ENCODE measurements at regions not wholly inside any gene's neighbourhood (a gene's known extent, or its start where the extent isn't known, plus 50 kb on each side); places are given as distances from the start of the nearest gene placed in this dataset.

DNA sequence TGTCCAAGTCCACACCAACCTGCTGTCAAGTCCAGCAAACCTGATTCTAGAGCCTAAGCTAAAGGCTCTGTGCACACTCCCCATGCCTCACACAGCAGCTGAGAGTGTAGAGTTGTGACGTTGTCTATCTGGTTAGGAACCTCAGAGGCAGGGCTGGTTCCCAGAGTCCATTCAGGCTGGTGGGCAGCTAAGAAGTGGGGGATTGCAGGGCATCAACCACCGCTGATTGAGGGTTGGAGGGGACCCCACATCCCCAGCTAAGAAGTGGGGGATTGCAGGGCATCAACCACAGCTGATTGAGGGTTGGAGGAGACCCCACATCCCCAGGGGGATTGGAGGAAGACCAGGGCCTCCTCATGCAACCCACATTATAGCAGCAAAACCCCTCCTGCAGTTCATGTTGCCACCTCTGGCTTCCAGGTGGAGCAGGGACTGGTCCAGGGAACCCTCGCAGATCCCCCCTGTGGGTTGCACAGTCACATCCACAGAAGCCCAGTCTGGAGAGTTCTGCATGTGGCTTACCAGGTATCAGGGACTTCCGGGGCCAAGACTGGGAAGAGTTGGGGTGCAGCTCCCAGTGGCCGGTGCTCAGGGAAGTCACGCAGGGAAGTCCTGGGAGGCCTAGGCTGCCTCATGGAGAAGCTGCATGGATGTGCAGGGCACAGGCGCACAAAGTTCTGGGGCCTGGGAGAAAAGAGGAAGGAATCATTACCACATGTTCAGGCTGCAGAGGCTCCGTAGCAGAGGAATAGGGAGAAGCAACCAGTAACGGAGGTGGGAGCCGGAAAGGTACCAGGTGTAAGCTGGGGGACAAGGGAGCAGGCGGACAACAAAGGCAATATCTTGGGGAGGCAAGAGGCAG, 71.4 kb upstream of the PCSK6 start:
- Mint-ChIP-seq H3K27me3 (peaks cover 7% of the 10 kb centered on the region), H3K4me1 (no peaks in the 10 kb centered on the region), H3K4me3 (no peak overlapping the region), H3K9me3 (peaks cover 0 to 2% (median 0%) of the 10 kb centered on the region in 3 donors), H3K36me3 (peaks cover 2% of the 10 kb centered on the region), H3K27ac (no peak overlapping the region)

DNA sequence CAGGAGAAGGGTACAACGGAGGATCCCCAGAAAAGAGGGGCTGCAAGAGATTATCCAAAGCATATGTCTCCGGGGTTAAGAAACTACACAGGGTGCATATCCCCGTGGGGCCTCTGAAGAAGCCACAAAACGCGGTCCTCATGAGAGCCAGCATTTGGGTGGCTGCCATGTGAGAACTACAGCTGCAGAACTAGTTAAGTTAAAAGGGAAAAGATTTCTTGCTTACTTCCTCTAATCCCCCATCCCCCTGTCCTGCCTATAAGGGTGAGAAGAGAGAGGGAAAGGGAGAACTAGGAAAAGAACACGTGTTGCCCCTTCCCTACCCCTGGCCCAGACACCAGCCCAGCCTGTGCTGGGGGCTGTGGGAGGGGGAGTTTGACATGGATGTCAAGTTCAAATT, 70.4 kb upstream of the PCSK6 start:
- peaks cover 0 to 2% (median 0%) of the 10 kb centered on the region in 3 donors for H3K9me3 Mint-ChIP-seq
- no peaks in the 10 kb centered on the region for H3K4me1 Mint-ChIP-seq
- H3K4me3 Mint-ChIP-seq = no peak overlapping the region
- peaks cover 9% of the 10 kb centered on the region for H3K27me3 Mint-ChIP-seq
- peaks cover 2% of the 10 kb centered on the region for H3K36me3 Mint-ChIP-seq
- no peak overlapping the region for H3K27ac Mint-ChIP-seq

GRCh38 chr15:101558221-101558941, 68.9 kb upstream of the PCSK6 start:
- H3K4me1 Mint-ChIP-seq = no peaks in the 10 kb centered on the region
- H3K36me3 Mint-ChIP-seq = no peaks in the 10 kb centered on the region
- H3K4me3 Mint-ChIP-seq = no peak overlapping the region
- peaks cover 0 to 2% (median 0%) of the 10 kb centered on the region in 3 donors for H3K9me3 Mint-ChIP-seq
- peaks cover 6% of the 10 kb centered on the region for H3K27me3 Mint-ChIP-seq
- H3K27ac Mint-ChIP-seq = no peak overlapping the region

DNA sequence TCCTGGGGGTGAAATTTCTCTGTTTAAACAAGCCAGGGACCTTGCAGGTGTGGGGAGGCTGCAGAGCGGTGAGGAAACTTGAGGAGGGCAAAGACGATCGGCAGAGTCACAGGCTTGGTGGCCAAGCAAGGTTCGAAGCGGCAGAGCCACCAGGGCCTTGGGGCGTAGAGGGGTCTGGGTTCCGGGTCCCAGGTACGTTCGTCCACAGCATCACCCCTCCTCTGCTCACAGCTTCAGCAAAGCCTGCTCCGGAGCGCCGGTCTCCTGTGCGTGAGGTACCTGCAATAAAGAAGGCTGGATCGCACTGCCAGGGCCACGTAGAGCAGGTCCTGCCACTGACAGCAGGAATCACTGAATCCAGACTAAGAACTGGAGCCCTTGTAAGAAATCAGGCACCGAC, 66.8 kb upstream of the PCSK6 start:
- Mint-ChIP-seq H3K4me3 (no peak overlapping the region), H3K4me1 (no peaks in the 10 kb centered on the region), H3K9me3 (peaks cover 0 to 2% (median 0%) of the 10 kb centered on the region in 3 donors), H3K27ac (no peak overlapping the region), H3K27me3 (peaks cover 3% of the 10 kb centered on the region), H3K36me3 (no peaks in the 10 kb centered on the region)

DNA sequence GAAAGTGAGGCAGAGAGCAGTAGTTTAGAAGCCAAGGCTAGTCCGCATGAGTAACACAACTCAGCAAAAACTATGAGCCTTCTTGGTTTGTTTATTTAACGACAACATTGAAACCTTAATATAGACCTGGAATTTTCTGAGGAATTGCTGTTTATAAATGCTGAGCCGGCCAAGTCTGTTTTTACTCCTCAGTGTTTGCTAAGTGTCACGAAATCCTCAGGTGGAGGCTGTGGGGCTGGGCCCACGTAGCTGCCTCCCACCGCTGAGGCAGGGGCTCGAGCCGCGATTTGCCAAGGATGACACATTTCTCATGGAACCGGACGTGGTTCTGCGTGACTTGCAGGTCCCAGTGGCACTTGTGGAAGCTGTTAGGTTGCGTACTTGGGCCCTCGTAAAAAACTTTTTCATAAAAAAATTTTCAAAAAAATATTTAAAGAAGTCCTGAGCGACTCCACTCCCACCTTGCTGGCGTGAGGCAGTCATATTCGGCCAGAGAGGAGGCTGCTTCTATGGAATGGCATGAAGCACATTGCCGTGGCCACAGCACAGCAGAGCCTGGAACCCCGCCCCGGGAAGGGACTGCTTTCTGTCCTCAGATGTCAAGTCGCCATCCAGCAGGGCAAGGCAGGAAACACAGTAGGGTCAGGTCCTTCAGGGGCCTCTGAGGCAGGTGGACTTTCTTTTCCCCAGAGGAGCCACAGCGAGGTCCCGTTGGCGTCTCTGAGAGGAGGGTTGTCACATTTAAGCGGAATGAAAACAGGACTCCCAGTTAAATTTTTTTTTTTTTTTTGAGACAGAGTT, 64.8 kb upstream of the PCSK6 start:
- Mint-ChIP-seq H3K36me3 (no peaks in the 10 kb centered on the region), H3K27ac (no peak overlapping the region), H3K4me3 (no peak overlapping the region), H3K27me3 (peaks cover 2% of the 10 kb centered on the region), H3K4me1 (no peaks in the 10 kb centered on the region), H3K9me3 (peaks cover 0 to 4% (median 2%) of the 10 kb centered on the region in 3 donors)

DNA sequence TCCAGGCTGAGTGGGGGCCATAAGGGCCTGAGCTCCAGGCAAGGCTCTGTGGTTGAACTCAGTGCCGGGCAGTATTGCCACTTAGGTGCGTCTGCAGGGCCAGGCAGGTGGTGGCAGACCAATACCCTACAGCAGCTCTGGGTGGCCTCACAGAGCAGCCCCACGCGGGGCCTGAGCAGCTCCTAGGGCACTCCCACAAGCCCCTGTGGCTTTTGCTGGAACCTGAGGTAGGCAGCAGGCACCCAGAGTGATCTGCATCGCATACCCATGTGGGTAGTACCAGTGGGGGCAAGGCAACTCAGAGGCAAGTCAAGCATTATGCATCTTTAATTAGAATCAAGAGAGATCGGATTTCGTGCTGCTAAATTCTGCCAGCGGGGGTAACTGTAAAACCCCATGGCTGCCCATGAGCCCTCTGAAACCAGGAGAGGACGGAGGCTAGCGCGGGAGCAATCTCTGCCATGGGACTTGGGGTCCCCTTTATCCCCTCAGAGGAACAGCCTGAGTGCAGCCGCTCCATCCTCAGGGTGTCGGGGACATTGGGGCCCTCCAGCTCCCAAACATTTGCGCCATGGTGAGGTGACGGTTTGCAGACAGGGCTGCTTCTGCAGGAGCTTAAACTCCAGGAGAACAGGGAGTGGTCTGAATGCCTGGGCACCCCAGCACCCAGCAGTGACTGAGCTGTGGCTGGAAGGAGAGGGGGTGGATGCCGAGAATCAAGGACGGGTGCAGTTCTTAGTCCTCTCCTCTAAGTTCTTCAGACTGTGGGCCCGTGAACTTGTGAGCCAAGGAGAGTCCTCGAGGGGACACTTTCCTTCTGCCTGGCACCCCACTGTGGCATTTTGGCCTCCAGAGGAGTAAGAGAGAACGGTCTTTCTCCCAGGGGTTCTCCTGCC, 62.4 kb upstream of the PCSK6 start:
- Mint-ChIP-seq H3K27me3 (peaks cover 2% of the 10 kb centered on the region), H3K9me3 (peaks cover 2 to 11% (median 10%) of the 10 kb centered on the region in 3 donors), H3K4me1 (no peaks in the 10 kb centered on the region), H3K27ac (no peak overlapping the region), H3K4me3 (no peak overlapping the region), H3K36me3 (no peaks in the 10 kb centered on the region)

GRCh38 chr15:101550124-101550523, 60.6 kb upstream of the PCSK6 start:
- Mint-ChIP-seq H3K27ac (peak overlapping the region in 1 of 3 donors; percentile 9), H3K27me3 (peaks cover 2% of the 10 kb centered on the region), H3K9me3 (peaks cover 2 to 11% (median 10%) of the 10 kb centered on the region in 3 donors), H3K36me3 (no peaks in the 10 kb centered on the region), H3K4me1 (no peaks in the 10 kb centered on the region), H3K4me3 (no peak overlapping the region)

DNA sequence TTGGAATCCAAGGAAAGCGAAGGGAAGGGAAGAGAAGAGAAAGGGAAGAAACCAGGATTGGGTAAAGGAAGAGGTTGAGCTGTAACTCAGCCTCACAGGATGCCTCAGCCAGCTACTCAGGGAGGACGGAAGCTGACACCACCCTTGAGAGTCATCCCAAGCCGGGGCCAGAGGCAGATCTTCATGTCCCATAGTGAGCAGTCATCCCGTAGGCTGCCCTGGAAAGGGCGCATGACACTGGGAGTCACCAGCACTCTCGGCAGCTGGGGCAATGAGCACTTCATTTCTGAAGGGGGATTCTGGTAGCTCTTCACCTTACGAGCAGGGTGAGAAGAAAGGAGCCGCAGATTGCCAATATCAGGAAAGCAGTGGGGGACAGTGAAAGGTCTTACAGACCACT, 60.1 kb upstream of the PCSK6 start:
- H3K9me3 Mint-ChIP-seq = peaks cover 2 to 11% (median 10%) of the 10 kb centered on the region in 3 donors
- H3K27me3 Mint-ChIP-seq = peaks cover 2% of the 10 kb centered on the region
- no peaks in the 10 kb centered on the region for H3K4me1 Mint-ChIP-seq
- H3K27ac Mint-ChIP-seq = no peak overlapping the region
- H3K4me3 Mint-ChIP-seq = no peak overlapping the region
- no peaks in the 10 kb centered on the region for H3K36me3 Mint-ChIP-seq

- H3K9me3 Mint-ChIP-seq = peaks cover 2 to 11% (median 10%) of the 10 kb centered on the region in 3 donors
- no peak overlapping the region for H3K4me3 Mint-ChIP-seq
- H3K36me3 Mint-ChIP-seq = no peaks in the 10 kb centered on the region
- peaks cover 2% of the 10 kb centered on the region for H3K27me3 Mint-ChIP-seq
- no peaks in the 10 kb centered on the region for H3K4me1 Mint-ChIP-seq
- no peak overlapping the region for H3K27ac Mint-ChIP-seq
These were observed 58.2 kb upstream of the PCSK6 start for GRCh38 chr15:101547737-101548136.

DNA sequence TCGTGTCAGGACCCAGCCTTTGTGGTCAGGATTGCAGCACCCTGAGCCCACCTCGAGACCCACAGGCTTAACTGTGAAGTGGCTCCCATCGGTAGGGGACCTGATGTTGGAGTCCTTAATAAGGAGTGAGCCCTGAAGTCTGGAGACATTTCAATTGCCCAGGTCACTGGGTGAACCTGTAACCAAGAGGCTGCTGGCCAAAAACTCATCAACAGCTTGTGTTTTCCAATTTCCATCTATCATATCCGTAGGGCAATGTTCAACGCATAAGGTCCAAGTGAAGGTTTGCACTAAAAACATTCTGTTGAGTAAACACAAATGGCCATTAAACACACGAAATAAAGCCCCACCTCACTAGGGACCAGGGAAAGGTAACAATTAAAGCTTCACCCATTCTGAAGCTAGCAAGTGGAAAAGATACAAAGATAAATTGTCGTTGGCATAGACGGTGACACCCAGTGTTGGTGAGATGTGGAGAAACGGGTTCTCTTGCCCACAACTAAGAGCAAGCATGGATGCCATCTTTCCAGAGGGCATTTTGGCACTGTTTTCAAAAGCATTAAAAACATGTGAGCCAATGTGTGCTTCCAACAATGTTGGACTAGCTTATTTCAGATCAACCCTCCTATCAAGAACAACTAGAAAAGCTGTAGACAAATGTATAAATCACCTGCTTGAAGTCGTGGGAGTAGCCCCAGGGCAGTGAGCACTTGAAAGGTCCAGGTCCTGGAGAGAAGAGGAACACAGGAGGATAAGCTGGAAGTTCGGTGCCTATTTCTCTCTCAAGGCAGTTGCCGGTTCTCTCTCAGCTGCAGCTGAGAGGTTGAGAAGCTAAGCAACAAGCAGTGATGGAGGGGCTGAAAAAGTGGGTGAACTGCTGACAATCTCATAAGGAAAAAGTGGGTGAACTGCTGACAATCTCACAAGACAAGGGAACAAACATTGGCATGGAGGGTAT, 56.3 kb upstream of the PCSK6 start:
- no peaks in the 10 kb centered on the region for H3K36me3 Mint-ChIP-seq
- no peaks in the 10 kb centered on the region for H3K4me1 Mint-ChIP-seq
- H3K4me3 Mint-ChIP-seq = no peak overlapping the region
- H3K9me3 Mint-ChIP-seq = peaks cover 2 to 11% (median 10%) of the 10 kb centered on the region in 3 donors
- peaks cover 4% of the 10 kb centered on the region for H3K27me3 Mint-ChIP-seq
- no peak overlapping the region for H3K27ac Mint-ChIP-seq

DNA sequence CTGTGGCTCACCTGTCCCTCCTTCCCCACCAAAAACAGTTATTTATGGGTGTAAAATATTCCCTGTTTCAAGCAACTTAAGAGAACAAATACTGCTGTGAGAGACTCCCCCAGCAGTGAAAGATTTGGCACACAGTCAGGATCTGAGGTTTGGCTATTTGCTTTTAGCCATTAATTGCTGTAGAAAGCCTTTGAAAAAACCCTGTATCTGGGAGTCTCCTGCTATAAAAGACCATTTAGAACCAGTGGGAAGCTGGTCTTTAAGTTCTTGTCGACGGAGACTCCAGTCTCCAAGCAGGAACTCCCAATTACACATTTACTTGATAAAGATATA, 55.1 kb upstream of the PCSK6 start:
- peaks cover 4% of the 10 kb centered on the region for H3K27me3 Mint-ChIP-seq

GRCh38 chr15:101543926-101544612, 54.6 kb upstream of the PCSK6 start:
- Mint-ChIP-seq H3K36me3 (no peaks in the 10 kb centered on the region), H3K4me1 (no peaks in the 10 kb centered on the region), H3K4me3 (no peak overlapping the region), H3K27me3 (peaks cover 4% of the 10 kb centered on the region), H3K27ac (no peak overlapping the region), H3K9me3 (peaks cover 0 to 11% (median 10%) of the 10 kb centered on the region in 3 donors)

More for the DNA sequence above, 55.1 kb upstream of the PCSK6 start:
- no peaks in the 10 kb centered on the region for H3K4me1 Mint-ChIP-seq
- no peaks in the 10 kb centered on the region for H3K36me3 Mint-ChIP-seq
- no peak overlapping the region for H3K27ac Mint-ChIP-seq
- H3K9me3 Mint-ChIP-seq = peaks cover 2 to 11% (median 10%) of the 10 kb centered on the region in 3 donors
- H3K4me3 Mint-ChIP-seq = no peak overlapping the region

- Mint-ChIP-seq H3K4me1 (no peaks in the 10 kb centered on the region), H3K27ac (no peak overlapping the region), H3K36me3 (no peaks in the 10 kb centered on the region), H3K4me3 (no peak overlapping the region), H3K27me3 (peaks cover 4% of the 10 kb centered on the region), H3K9me3 (peaks cover 0 to 13% (median 10%) of the 10 kb centered on the region in 3 donors)
These were observed 53.9 kb upstream of the PCSK6 start for GRCh38 chr15:101543431-101543830.

All from IgD-negative memory B cell (primary cell).